SK-N-SH treated with all-trans-retinoic acid at 6 μM for 48 hours (cell line): ENCODE measurements at regions not wholly inside any gene's neighbourhood (a gene's known extent, or its start where the extent isn't known, plus 50 kb on each side); places are given as distances from the start of the nearest gene placed in this dataset.

ENCODE experiments used
- ATAC-seq: fragments of 200-7000 bp; cut with Tn5 transposase; 3 replicates; pipeline ENCODE4 v1.9.1; 2020; ENCODE audit warnings: mild to moderate bottlenecking, moderate library complexity
- ARNTL ChIP-seq: fragments of 450-650 bp; formaldehyde crosslinking; IDR thresholded peaks from 2 replicates; pipeline ENCODE4 v1.5.0; 2020; ENCODE audit warnings: low read depth, mild to moderate bottlenecking, moderate library complexity, borderline replicate concordance
- BACH2 ChIP-seq: fragments of 250-450 bp; sonication (Bioruptor Pico); IDR thresholded peaks from 2 replicates; pipeline ENCODE4 v1.9.0; 2021; ENCODE audit warnings: mild to moderate bottlenecking, borderline replicate concordance
- CSDC2 ChIP-seq: fragments of 250-450 bp; sonication (Bioruptor Pico); IDR thresholded peaks from 2 replicates; pipeline ENCODE4 v1.5.0; 2020; ENCODE audit warnings: mild to moderate bottlenecking, moderate library complexity
- ESRRG ChIP-seq: fragments of 250-450 bp; sonication (Bioruptor Pico); IDR thresholded peaks from 2 replicates; pipeline ENCODE4 v1.6.1; 2021; ENCODE audit warnings: mild to moderate bottlenecking
- GLIS3 ChIP-seq: fragments of 250-450 bp; sonication (Bioruptor Pico); IDR thresholded peaks from 2 replicates; pipeline ENCODE4 v1.5.0; 2020; ENCODE audit warnings: mild to moderate bottlenecking, moderate library complexity
- ISL1 ChIP-seq: fragments of 250-450 bp; sonication (Bioruptor Pico); IDR thresholded peaks from 2 replicates; pipeline ENCODE4 v2.1.2; 2022; ENCODE audit warnings: mild to moderate bottlenecking, moderate library complexity
- OSR1 ChIP-seq: fragments of 250-450 bp; sonication (Bioruptor Pico); IDR thresholded peaks from 2 replicates; pipeline ENCODE4 v1.8.0; 2022; ENCODE audit warnings: moderate library complexity, mild to moderate bottlenecking, inconsistent platforms
- RARB ChIP-seq: fragments of 250-450 bp; sonication (Bioruptor Pico); IDR thresholded peaks from 2 replicates; pipeline ENCODE4 v1.8.0; 2021; ENCODE audit warnings: mild to moderate bottlenecking, moderate library complexity
- SNAI2 ChIP-seq: fragments of 250-450 bp; sonication (Bioruptor Pico); IDR thresholded peaks from 2 replicates; pipeline ENCODE4 v1.5.0; 2020; ENCODE audit warnings: mild to moderate bottlenecking, moderate library complexity
- TCF4 ChIP-seq: fragments of 250-450 bp; sonication (Bioruptor Pico); IDR thresholded peaks from 2 replicates; pipeline ENCODE4 v1.8.0; 2021; ENCODE audit warnings: mild to moderate bottlenecking, moderate library complexity, borderline replicate concordance
- TOX ChIP-seq: fragments of 250-450 bp; sonication (Bioruptor Pico); IDR thresholded peaks from 2 replicates; pipeline ENCODE4 v1.8.0; 2021; ENCODE audit warnings: mild to moderate bottlenecking, moderate library complexity, borderline replicate concordance
- TSHZ2 ChIP-seq: fragments of 250-450 bp; sonication (Bioruptor Pico); IDR thresholded peaks from 2 replicates; pipeline ENCODE4 v1.5.0; 2020; ENCODE audit warnings: mild to moderate bottlenecking, moderate library complexity
- ZC3H10 ChIP-seq: fragments of 250-450 bp; sonication (Bioruptor Pico); IDR thresholded peaks from 2 replicates; pipeline ENCODE4 v1.5.1; 2021; ENCODE audit warnings: mild to moderate bottlenecking, moderate library complexity
- ZFP3 ChIP-seq: fragments of 250-450 bp; sonication (Bioruptor Pico); IDR thresholded peaks from 2 replicates; pipeline ENCODE4 v1.5.0; 2020; ENCODE audit warnings: mild to moderate bottlenecking, moderate library complexity
- ZFP30 ChIP-seq: fragments of 450-650 bp; formaldehyde crosslinking; IDR thresholded peaks from 2 replicates; pipeline ENCODE4 v1.5.0; 2022; ENCODE audit warnings: mild to moderate bottlenecking, moderate library complexity
- ZNF565 ChIP-seq: fragments of 450-650 bp; formaldehyde crosslinking; conservative IDR thresholded peaks from 2 replicates; pipeline ENCODE4 v1.5.0; 2020; ENCODE audit warnings: low read depth, mild to moderate bottlenecking, moderate library complexity
- ZNF70 ChIP-seq: fragments of 450-650 bp; formaldehyde crosslinking; IDR thresholded peaks from 2 replicates; pipeline ENCODE4 v1.5.0; 2020; ENCODE audit warnings: mild to moderate bottlenecking, moderate library complexity
- ZNF8 ChIP-seq: fragments of 450-650 bp; formaldehyde crosslinking; IDR thresholded peaks from 2 replicates; pipeline ENCODE4 v1.5.0; 2020; ENCODE audit warnings: mild to moderate bottlenecking, moderate library complexity
- TF ChIP-seq, protein P1 (sequence below): fragments of 250-450 bp; sonication (Bioruptor Pico); IDR thresholded peaks from 2 replicates; pipeline ENCODE4 v1.5.1; 2020; ENCODE audit warnings: low read depth, mild to moderate bottlenecking, moderate library complexity
- TF ChIP-seq, protein P2 (sequence below): fragments of 250-450 bp; sonication (Bioruptor Pico); IDR thresholded peaks from 2 replicates; pipeline ENCODE4 v1.8.0; 2021; ENCODE audit warnings: low read depth, mild to moderate bottlenecking, moderate library complexity, borderline replicate concordance
- TF ChIP-seq, protein P3 (sequence below): fragments of 250-450 bp; sonication (Bioruptor Pico); IDR thresholded peaks from 2 replicates; pipeline ENCODE4 v1.5.1; 2021; ENCODE audit warnings: mild to moderate bottlenecking, moderate library complexity

GRCh38 chr1:182269097-182269496, 122.5 kb downstream of the GLUL start (continued):
- TF ChIP-seq, protein P1, sequence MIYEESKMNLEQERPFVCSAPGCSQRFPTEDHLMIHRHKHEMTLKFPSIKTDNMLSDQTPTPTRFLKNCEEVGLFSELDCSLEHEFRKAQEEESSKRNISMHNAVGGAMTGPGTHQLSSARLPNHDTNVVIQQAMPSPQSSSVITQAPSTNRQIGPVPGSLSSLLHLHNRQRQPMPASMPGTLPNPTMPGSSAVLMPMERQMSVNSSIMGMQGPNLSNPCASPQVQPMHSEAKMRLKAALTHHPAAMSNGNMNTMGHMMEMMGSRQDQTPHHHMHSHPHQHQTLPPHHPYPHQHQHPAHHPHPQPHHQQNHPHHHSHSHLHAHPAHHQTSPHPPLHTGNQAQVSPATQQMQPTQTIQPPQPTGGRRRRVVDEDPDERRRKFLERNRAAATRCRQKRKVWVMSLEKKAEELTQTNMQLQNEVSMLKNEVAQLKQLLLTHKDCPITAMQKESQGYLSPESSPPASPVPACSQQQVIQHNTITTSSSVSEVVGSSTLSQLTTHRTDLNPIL (CRISPR knock-in tag): no peak

- ATAC-seq: no peak
- no peak for TF ChIP-seq ESRRG (CRISPR knock-in tag)
- TF ChIP-seq BACH2 (CRISPR knock-in tag): no peak
- TF ChIP-seq RARB (CRISPR knock-in tag): no peak
- no peak for TF ChIP-seq ZNF8 (CRISPR knock-in tag)
- TF ChIP-seq GLIS3 (CRISPR knock-in tag): no peak
- TF ChIP-seq, protein P2, sequence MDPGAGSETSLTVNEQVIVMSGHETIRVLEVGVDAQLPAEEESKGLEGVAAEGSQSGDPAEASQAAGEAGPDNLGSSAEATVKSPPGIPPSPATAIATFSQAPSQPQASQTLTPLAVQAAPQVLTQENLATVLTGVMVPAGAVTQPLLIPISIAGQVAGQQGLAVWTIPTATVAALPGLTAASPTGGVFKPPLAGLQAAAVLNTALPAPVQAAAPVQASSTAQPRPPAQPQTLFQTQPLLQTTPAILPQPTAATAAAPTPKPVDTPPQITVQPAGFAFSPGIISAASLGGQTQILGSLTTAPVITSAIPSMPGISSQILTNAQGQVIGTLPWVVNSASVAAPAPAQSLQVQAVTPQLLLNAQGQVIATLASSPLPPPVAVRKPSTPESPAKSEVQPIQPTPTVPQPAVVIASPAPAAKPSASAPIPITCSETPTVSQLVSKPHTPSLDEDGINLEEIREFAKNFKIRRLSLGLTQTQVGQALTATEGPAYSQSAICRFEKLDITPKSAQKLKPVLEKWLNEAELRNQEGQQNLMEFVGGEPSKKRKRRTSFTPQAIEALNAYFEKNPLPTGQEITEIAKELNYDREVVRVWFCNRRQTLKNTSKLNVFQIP (CRISPR knock-in tag): no peak
- no peak for TF ChIP-seq ZC3H10 (CRISPR knock-in tag)
- no peak for TF ChIP-seq OSR1 (CRISPR knock-in tag)
- TF ChIP-seq, protein P1 (CRISPR knock-in tag): no peak
- no peak for TF ChIP-seq TCF4
- no peak for TF ChIP-seq CSDC2 (CRISPR knock-in tag)
- no peak for TF ChIP-seq SNAI2
Measured at GRCh38 chr1:182268669-182269068, 122.9 kb downstream of the GLUL start.

- ATAC-seq: no peak
- TF ChIP-seq ZNF565 (CRISPR knock-in tag): no peak
- no peak for TF ChIP-seq TSHZ2
- TF ChIP-seq ZFP30 (CRISPR knock-in tag): no peak
- no peak for TF ChIP-seq ZNF70
- TF ChIP-seq TOX (CRISPR knock-in tag): no peak
- TF ChIP-seq SNAI2: no peak
- no peak for TF ChIP-seq OSR1 (CRISPR knock-in tag)
- TF ChIP-seq, protein P1 (CRISPR knock-in tag): no peak
- TF ChIP-seq BACH2 (CRISPR knock-in tag): no peak
- TF ChIP-seq ARNTL (CRISPR knock-in tag): no peak
- no peak for TF ChIP-seq ISL1 (CRISPR knock-in tag)
- TF ChIP-seq ZFP3: no peak
- no peak for TF ChIP-seq ZC3H10 (CRISPR knock-in tag)
- no peak for TF ChIP-seq GLIS3 (CRISPR knock-in tag)
- TF ChIP-seq CSDC2 (CRISPR knock-in tag): no peak
- TF ChIP-seq, protein P3, sequence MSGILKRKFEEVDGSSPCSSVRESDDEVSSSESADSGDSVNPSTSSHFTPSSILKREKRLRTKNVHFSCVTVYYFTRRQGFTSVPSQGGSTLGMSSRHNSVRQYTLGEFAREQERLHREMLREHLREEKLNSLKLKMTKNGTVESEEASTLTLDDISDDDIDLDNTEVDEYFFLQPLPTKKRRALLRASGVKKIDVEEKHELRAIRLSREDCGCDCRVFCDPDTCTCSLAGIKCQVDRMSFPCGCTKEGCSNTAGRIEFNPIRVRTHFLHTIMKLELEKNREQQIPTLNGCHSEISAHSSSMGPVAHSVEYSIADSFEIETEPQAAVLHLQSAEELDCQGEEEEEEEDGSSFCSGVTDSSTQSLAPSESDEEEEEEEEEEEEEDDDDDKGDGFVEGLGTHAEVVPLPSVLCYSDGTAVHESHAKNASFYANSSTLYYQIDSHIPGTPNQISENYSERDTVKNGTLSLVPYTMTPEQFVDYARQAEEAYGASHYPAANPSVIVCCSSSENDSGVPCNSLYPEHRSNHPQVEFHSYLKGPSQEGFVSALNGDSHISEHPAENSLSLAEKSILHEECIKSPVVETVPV (CRISPR knock-in tag): no peak
- no peak for TF ChIP-seq RARB (CRISPR knock-in tag)
Measured at GRCh38 chr1:182264185-182264584, 127.4 kb downstream of the GLUL start.
